Stimulated activated CD4-positive, alpha-beta T cell treated with anti-CD3 and anti-CD28 coated beads, Interleukin-2, amount 100 ng/mL, for 24 hours (primary cell): ENCODE measurements at regions not wholly inside any gene's neighbourhood (a gene's known extent, or its start where the extent isn't known, plus 50 kb on each side); places are given as distances from the start of the nearest gene placed in this dataset.

Experiments used
- DNase-seq, 2 donors: peaks; one replicate each; pipeline ENCODE4 v3.0.0-alpha.2; 2020

- DNase-seq, result no peak
Measured at GRCh38 chr21:16074950-16075489, 345.2 kb downstream of the USP25 start.

- DNase-seq, result no peak
Measured at GRCh38 chr21:16075649-16076282, 346.0 kb downstream of the USP25 start.

DNA sequence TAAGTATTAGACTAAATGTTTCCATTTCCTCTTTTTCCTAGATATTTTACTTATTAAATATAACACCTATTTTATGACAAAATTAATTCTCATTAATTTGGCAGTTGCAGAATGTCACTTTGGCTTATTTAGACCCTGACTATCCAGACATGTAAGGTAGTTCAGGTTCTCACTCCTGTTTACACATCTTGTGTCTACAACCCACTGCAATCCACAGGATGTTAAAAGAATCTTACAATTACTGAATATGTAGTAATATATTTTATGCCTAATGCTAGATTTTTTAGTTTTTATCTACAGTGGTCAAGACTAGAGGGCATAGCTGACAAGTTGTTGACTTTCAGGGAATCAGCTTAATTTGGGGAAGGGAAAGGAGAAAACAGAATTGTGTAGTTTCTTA, 346.7 kb downstream of the USP25 start:
- no peak for DNase-seq

- no peak for DNase-seq
Measured at GRCh38 chr21:16078382-16078781, 348.6 kb downstream of the USP25 start.

DNA sequence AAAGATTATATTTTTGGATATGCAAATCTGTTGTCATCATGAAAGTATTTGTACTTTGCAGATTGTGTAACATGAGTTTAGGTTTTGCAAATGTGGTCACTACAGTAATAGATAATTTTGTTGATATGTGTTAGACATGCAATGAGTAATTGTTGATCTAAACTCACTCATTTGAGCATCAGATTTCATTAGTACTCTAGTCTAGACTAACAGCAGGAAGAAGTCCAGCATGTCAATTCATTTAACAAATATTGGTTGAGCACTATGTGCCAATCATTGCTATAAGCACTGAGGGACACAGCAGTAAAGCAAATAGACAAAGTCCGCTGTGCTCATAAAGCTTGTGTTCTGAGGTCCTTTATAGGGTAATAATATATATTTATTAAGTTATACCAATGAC, 350.0 kb downstream of the USP25 start:
- no peak for DNase-seq

GRCh38 chr21:16081304-16081703, 351.5 kb downstream of the USP25 start:
- DNase-seq, result no peak

DNA sequence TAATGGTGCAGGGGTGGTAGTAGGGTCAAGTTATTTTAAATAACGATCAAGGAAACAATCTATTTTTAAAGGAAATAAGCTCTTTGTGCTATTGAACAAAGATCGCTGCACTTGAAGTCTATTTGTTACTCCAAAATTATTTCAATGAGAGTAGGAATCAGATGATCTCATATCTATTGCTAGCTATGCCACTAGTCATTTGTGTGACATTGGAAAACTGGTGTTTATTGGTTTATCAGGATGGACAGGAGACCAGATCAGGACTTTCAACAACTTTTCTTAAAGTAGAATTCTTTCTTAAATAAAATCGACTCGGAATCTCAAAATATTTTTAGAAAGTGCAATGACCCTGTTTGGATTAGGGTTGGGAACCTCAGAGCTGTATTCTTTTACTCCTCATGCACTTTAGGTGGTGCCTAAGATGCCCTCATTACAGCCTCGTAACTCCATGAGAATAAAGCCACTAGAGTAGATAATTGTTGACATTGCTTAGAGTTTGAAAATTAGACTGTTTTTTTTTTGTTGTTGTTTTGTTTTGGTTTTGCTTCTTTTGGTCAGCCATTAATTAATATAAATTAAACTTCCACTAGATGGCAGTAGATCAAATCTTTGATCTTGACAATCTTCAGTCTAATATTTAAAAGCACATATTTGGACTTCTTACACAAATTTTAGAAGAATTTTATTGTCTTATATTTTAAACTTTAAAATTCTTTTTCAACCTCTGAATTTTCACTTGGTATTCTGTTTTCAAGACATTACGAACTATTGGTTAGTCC, 352.4 kb downstream of the USP25 start:
- no peak for DNase-seq

DNA sequence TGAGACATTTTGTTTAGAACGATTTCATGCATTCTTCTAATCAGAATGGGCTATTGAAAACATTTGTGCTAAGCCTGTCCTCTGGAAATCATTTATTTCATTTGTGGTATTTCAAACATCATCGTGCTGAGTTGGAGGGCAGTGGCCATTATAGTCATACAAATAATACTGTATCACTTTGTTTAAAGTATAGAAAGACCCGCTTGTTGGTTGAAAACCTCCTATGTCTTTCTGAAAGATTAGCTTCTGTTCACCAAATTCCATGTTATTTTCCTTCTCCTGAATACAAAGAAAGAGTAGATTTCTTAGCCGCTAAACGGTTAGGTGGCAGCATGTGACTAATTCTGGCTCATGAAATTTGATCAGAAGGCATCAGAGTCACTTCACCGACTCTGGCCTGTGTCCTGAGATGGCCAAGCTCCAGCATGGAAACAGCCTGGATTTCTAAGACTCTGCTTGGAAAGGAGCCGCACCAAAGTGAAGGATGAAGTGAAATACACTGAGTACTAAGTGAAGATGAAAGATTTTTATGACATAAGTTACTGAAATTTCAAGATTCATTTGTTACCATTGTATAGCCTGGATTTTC, 355.1 kb downstream of the USP25 start:
- DNase-seq, result no peak

DNA sequence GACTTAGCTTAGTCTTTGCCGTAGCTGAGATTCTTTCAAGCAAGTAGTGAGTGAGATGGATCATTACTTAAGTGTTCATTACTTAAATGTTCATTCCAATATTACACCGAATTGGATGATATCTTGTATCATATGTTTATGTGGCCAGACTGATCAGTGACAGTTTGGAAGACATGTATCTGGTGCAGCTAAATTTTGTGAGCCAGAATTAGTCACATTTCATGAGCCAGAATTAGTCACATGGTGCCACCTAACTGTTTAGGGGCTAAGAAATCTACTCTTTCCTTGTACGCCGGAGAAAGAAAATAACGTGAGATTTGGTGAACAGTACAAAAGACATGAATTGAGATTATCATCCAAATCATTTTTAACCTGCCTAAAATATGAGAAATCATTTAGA, 355.6 kb downstream of the USP25 start:
- DNase-seq, result no peak

- DNase-seq, result no peak
Measured at GRCh38 chr21:16086121-16086520, 356.3 kb downstream of the USP25 start.

DNA sequence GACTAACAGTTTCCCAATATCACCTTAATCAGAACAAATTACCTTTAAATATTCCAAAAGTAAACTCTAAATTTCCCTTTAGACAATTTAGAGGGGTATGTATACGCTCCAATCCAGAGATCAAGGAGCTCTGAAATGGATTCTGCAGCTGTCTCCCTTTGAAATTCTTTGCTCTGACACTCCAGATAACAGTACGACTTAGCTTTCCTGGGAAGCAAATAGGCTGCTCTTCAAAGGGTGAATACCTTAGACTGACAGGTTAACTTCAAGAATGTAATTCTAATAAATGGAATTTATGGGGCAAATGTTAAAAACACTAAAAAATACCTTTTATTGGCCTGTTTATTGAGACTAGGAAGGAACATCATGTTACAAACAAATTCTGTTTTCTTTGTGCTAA, 357.2 kb downstream of the USP25 start:
- DNase-seq, result no peak

- no peak for DNase-seq
Measured at GRCh38 chr21:16087523-16087922, 357.7 kb downstream of the USP25 start.

DNA sequence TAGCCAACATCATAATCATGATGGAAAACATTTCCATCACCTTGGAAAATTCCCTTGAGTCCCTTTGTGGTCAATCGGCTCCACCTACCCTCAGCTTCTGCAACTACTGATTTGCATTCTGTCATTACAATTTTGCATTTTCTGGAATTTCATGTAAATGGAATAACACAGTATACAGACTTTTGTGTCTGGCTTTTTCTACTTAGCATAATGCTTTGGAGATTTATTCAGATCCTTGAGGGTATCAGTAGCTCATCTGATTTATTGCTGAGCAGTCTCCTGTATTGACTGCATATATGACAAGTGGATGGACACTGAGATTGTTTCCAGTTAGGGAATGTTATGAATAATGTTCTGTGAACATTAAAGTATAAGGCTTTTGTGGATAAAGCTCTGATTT, 358.3 kb downstream of the USP25 start:
- DNase-seq, result no peak

- no peak for DNase-seq
Measured at GRCh38 chr21:16095005-16095404, 365.2 kb downstream of the USP25 start.

DNA sequence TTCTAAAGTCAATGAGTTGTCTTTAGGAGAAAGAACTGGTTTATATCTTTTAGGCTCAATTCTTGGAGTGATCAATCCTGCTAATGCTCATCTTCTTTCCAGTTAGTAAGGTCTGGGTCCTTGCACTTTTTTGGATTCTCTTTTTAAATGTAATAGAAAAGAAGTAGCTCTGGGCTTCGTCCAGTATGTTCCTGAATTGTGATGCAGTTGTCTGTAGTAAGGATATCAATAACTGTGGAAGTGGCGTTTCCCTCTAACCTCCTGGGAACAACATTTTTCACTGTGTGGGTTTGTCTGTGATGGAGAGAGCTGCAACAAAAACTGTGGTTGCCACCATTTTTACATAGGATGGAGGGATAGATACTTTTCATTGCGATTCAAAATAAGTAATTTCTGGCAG, 367.2 kb downstream of the USP25 start:
- no peak for DNase-seq

DNA sequence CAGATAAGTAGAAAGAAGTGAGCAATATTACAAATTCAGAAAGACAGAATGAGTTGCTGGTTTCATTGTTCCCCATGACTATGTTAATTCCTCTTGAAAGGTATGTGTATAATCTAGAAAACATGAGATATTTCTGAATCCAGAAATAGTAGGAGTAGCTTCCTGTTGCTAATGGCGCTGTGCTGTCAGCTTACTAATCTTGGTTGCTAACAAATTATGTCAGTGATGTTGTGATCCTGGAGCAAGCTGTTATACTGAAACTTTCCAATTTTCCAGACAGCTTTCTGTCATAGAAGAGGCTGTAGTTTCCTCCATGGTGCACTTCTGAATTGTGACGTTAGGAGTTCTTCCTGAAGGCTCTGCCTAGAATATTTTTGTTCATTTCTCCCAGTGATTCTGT, 372.3 kb downstream of the USP25 start:
- no peak for DNase-seq

DNA sequence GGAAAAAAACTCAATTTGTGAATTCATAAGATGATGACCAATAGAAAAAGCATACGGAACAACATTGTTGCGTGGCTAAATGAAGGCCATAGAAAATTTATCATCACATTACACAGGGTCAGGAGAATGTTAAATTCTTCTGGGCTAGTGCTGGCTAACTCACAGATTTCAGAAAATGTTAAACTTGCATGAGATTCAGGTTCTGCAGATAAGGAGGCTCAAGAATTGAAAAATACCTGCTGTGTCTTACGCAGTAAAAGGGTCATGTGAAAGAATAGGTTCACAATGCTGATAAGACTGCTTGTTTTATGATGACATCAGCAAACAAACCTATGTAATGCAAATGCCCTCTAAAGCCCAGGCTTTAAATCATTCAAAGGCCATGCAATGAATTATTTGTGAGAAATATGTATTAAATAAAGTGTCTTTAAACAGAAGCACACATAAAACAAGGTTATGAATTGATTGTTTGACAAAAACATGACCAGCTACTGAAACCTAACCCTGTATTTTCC, 378.8 kb downstream of the USP25 start:
- DNase-seq, result no peak

GRCh38 chr21:16113052-16113715, 383.4 kb downstream of the USP25 start:
- no peak for DNase-seq

GRCh38 chr21:16115461-16115860, 385.7 kb downstream of the USP25 start:
- DNase-seq, result no peak

DNA sequence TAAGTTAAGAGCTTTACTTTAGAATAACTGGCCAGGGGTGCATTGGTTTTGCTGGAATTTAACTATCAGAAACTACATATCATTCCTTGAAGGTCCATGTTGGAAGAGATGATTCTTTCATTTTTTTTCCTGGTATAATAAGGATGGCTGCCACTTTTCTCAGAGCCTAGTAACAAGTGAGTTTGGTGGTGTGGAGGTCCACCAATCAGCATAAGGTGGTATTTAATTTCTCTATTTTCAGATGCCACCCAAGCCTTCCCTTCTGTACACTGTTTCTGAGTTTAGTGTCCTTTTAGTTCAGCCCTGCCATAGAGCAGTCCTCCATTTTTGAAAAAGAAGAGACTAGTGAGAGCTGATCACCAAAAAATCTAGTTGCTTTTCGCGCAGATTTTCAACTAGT, 386.3 kb downstream of the USP25 start:
- no peak for DNase-seq

GRCh38 chr21:16116798-16117197, 387.0 kb downstream of the USP25 start:
- DNase-seq, result no peak

DNA sequence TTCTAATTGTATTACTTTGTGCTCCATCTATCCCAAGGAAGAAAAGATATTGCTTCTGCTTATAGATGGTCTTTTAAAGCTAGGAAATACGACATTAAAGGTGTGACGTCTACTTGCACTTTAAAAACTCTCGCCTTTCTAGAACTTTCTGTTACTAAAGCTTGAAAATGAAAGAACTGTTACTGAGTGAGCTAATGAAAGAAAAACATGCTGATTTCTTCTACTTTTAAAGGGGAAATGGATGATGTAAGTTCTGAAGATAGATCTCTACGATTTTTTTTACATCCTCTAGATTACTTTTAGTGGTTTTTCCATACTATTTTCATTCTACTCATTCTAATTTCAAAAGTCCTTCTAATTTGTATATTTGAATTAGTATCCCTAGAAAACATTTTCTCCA, 387.5 kb downstream of the USP25 start:
- no peak for DNase-seq

- no peak for DNase-seq
Measured at GRCh38 chr21:16117851-16118590, 388.2 kb downstream of the USP25 start.
